HG03159 (cell line): ENCODE measurements at regions not wholly inside any gene's neighbourhood (a gene's known extent, or its start where the extent isn't known, plus 50 kb on each side); places are given as distances from the start of the nearest gene placed in this dataset.

Experiments
- ATAC-seq: cut with Tn5 transposase; IDR thresholded peaks from one replicate; pipeline ENCODE4 v1.9.1; 2021; ENCODE audit warnings: mild to moderate bottlenecking, moderate library complexity; ENCODE audit not compliant: unreplicated experiment

DNA sequence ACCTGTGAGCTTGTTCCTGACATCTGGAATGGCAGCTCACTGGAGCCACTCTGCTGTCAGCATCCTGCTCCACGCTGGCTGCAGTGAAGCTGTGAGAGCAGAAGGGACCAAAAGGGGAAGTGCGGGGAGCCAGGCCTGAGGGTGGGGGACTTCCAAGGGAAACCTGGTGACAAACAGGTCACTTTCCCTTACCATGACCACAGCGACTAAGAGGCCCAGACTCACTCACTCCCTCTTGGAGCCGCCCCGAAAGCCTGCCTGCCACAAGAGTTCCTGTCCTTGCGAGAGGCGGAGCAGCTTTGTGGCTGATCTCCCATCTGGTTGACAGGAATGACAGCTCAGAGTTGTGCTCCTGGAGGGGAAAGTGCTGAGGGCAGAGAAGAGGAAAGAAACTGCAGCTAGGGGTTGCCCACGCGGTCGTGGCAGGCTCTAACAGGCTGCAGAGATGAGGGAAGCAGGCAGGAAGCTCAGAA, 183.8 kb upstream of the NTM start:
- ATAC-seq, result peak; percentile 91

DNA sequence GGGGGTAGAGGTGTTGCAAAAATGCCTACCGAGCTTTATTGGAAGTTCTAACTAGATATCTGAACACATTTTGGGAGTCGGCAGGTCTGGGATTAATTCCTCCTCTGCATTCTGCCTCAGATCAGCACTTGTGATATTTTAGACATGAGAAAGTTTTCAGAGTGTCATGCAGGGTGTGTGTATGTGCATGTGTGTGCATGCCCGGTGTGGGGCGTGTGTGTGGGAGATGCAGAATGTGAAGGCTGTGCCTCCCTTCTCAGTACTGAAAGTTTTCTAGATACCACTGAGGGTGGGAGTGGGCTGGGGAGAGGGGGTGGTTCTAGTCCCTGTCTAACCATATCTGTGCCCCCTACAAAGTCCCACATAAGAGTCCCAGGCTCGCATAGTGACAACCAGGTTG, 180.0 kb upstream of the NTM start:
- ATAC-seq, result no peak

DNA sequence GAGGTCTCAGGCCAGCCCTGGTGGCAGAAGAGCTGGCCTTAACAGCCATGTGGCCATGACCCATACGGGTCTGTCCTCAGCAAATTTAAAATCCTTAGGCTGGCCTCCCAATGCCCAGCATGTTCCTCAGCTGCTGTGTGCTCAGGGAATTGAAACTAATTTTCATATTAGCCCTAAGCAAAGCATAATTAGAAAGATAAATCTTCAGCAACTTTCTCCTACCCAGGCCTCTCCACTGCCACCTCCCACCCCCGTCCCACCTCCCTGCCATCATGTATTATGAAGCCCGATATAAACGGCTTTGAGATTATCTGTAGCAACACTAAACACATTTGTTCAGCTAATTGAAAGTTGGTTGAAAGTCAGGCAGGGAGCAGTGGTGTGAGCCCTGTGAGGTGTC, 178.8 kb upstream of the NTM start:
- no peak for ATAC-seq

DNA sequence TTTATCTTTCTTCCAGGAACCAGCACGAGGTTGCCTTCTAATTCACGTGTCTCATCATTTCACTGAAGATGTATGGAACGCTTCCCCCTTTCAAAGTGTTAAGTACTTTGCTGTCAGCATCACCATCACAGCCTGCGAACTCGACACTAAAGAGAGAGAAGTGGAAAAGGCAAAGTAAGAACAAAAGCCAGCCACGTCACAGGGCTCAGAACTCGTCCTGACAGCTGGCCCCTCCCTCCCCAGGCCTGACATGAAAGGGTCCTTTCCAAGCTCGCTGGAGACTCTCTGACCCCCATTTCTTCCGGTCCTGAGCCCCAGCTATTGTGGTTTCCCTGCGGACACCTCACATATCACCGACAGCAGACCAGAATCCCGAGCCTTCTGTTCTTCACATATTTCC, 177.8 kb upstream of the NTM start:
- no peak for ATAC-seq

DNA sequence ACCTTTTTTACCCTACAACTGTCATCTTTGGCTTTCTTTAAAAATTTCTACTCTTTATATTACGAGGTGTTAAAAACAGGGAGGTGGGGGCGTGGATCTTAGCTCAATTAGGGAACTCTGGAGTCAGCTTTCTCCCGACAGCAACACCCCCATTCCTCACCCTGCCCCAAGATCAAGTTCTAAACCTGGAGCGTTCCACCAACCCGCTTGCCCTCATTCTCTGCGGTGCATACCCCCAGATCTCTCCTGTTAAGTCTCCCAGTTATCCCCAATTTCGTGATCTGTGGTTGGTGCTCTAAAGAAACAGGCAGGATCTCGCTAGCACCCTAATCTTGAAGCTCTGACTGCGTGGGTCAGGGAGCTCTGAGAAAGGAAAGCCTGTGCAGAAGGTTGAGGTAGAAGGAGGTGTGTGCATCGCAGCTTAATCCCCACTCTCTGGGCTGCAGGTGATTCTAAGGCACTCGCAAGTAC, 177.3 kb upstream of the NTM start:
- no peak for ATAC-seq

DNA sequence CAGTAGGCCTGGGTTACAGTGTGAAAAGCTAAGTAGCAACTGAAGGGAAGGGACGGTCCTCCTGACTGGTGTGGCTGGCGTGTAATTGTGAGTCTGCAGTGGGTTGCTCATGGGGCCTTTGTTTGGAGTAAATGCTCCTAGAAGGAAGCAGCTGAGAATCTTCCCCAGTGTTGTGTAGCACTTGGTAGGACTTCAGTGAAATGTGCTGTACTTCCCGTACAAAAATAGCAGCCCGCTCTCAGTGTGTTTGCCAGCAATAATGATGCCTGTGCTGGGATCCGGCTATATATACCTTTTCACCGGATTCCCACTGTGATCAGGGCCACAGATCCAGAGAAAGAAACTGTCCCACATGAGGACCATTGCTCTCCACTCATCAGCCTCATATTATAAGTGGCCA, 175.7 kb upstream of the NTM start:
- ATAC-seq, result no peak

DNA sequence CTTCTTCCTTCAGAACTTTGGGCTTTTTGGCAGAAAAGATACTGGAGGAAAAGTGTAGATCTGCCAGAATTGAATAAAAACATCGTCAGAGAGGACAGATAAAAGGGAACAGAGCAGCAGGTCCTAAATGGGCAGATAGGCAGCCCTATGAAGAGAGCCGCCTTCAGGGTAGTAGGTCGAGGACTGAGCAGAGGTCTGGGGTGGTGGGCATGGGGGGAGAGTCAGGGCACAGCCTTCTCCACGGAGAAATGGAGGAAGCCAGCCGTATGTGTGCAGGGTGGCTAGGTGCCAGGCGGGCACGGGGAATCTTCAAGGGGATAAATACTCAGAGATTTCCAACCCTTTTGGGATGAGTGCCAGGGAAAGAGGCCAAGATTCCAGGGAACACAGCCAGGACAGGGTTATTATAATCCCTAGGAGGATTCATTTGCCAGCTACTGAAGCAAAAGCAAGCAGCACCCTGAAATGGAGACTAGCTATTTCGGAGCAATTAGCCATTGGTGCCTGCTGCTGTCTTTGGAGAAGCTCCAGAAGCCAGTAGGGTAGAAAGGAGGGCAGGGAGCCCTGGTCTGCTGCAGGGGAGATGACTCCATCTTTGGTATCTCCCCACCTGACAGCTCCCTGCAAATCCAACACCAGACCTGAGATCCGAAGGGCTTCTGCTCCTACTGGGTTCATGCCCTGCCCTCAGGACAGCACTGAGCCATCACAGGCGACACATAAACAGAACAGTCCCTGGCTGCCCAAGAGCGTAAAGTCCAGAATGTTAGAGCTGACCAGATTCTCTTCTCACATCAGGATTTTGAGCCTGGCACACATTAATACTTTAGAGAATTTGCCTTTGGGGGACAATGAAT, 174.5 kb upstream of the NTM start:
- no peak for ATAC-seq

DNA sequence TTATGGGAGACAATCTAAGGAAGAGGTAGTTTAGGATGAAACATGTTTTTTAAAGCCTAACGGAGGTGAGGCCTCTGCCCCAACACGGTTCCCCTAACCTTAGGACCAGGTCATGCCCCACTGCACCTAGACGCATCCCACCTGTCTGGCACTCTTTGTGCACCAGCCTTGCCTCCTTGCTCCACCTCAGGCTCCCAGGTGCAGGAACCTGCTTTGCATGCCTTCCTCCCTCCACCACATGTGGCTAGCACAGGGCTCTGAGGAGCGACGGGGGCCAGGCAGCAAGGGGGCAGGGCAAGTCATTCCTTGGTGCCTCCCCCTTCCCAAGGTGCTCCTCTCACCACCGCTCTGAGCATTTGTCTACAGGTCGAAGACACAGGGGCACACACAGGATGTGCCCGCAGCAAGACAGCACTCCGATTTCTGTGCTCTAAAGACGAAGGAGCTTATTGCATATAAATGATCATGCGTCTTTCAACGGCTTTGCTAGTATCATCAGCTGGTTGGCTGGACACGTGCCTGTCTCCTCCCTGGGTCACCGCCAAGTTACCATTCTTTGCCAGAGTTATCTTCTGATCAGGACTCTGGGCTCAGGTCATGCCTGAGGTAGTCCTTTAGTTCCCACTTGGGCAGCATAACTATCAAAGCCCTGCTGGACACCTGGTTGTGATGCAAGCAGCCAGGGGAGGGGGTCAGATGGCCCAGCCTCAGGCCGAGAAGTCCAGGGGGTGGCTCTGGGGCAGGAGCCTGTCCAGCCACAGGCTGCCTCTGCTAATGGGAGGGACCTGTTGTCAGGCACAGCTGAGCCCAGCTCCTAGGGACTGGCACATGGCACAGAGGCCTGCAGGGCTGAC, 172.0 kb upstream of the NTM start:
- ATAC-seq, result no peak

DNA sequence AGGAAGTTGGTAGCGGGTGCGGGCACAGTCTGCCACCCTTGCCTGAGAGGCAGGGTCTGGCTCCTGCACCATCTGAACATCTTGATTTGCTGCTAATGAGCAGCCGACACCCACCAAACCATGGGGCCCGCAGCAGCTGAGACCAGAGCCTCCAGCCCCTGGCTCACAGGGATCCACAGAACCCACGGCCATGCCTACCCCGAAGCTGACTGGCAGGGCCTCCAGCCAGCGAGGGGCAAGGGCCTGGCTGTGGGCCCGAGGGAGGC, 171.5 kb upstream of the NTM start:
- no peak for ATAC-seq

DNA sequence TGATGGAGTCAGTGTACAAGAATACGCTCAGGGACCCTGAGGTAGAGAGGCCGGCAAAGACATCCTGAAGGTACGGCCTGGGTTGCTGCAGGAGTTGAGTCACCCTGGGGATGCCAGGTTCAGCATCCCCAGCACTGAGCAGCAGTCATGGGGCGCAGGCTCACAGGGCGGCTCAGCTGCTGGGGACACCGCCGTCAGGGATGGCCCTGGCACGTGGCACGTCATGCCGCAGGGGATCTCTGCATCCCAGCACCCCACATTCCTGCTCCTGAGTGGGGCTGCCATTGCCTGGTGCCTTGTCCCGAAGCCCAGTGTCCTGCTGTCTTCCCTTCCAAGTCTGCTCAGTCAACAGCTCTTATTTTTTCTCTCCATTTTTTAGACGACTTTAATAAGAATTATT, 168.7 kb upstream of the NTM start:
- no peak for ATAC-seq

DNA sequence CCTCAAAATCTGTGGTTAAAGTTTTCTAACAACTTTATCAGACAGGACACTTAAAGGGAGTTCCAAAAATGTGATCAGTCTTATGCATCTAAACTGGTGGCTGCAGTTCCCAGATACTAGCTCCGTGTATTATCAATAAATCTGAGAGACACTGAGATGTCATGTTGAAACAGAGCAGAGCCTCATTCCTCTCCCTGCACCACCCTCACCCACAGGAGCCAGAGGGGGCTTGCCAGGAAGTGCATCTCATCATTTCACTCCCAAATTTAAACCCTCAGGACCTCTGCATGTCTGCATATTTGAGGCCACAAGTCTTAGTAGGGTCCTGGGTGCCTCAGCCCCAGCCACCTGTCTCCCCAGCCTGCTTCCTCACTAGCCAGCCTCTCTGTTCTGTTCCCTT, 167.4 kb upstream of the NTM start:
- no peak for ATAC-seq

DNA sequence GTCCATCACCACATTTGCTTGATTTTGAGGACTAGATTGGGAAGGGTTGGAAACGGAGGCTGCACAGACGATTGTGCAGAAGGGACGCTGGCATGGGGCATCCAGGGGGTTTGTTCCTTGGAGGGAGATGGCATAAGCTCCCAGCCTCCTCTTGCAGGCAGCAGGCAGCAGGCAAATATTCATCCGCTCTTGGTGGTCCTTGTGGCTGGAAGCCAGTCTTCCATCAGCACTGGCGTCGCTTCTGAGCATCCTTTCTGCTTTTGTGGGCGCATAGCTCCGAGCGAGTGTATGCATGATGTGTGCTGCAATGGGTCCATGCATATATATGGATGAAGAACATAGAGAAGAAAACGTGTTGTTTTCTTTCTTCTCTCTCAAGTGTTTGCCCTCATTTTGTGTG, 166.1 kb upstream of the NTM start:
- ATAC-seq, result no peak

DNA sequence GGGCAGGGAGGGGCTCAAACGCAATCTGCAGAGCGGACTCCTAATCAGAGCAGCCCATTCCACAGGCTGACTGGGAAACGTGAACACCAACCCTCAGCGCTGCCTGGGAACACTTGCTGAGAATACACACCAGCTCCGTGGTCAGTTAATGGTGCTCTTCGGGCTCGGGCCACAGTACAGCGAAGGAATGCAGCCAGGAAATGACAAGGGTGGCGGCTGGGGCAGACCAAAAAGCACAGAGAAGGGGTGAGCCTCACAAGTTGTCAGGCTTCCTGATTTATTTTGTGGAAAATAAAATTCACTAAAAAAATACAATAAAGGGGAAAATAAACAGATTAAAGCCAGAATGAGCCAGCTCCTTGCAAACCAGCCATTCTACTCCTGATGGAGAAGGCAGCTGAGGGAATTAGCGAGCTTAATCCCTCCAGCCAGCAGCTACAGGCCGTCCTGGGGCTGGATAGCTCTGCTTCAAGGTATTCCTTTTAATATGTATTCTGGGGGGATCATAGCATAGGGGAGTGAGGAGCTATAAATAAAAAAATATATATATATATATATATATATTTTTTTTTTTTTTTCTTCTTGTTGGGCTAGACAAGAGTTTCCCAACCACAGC, 165.5 kb upstream of the NTM start:
- ATAC-seq, result no peak

DNA sequence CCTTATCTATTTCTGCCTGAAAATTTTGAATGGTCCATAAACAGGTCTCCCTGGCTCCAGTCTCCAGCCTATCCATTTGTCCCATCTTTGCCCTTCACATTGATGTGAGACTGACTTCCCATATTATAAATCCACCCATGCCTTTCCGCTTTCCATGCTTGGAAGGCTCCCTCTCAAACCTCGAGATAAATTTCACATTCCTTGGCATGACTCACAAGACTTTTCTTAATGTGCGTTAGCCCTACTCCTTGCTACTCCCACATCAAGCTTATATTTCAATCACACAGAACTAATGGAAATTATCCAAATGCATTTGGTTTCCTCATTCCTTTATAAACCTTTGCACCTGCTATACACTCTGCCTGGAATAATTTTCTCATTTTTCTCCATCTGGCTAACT, 163.7 kb upstream of the NTM start:
- ATAC-seq, result no peak

DNA sequence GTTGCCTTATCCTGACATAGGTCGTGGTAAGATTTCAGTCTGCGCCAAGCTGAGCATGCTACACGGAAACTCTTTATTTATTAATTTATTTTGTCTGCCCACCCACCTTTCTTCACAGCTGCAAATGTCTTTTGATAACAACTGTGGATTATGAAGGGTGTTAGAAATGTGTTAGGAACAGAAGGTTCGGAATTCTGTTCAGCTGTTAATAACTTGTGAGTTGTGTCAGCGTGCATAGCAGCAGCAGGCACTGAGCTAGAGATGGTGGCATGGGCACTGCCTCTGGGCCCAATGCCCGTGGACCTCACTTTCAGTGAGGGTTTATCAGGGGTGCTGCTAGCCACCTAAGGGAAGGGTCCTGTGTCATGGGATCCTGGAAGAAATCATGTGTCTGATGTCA, 162.5 kb upstream of the NTM start:
- ATAC-seq, result no peak

DNA sequence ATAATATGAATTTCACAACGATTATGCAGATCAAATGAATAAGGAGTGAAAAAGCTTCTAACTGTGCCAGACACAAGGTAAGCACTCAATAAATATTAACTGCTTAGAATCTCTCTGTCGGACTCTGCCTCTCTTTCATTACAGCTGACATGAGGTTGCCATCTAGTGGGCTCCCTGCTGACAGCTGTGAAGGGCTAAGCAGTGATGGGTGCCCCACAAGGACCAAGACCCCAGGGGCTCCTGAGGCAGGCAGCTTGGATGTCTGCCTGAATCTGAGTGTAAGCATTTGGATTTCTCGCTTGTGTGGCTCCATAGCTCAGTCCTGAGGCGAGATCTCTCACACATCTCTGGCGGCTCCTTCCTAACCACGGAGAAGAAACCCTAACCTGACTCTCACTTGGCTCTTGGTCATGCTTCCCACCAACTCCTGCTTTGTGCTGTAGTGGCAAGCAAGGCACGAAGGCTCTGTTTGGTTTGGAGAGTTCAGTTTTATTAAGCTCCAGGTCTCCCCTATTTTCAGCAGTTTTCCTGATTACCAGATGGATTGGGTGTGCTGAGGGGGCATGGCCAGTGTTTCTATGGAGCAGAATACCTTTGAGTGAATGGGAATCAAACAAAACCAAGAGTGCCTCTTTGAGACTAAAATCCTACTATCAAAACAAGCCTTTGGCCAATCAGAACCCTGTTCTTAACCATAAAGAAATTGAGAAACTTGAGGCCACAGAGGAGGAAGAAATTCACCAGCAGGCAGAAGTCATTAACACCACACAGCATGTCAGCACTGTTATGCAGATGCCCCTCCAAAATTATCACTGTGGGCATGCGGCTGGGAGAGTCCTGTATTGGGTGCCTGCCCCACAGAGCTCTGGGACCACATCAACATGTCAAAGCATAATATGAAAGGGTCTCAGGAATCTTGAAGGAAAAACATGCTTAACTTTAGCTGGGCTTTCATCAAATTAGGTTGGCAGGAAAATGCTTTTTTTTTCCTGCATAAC, 152.8 kb upstream of the NTM start:
- ATAC-seq, result no peak

DNA sequence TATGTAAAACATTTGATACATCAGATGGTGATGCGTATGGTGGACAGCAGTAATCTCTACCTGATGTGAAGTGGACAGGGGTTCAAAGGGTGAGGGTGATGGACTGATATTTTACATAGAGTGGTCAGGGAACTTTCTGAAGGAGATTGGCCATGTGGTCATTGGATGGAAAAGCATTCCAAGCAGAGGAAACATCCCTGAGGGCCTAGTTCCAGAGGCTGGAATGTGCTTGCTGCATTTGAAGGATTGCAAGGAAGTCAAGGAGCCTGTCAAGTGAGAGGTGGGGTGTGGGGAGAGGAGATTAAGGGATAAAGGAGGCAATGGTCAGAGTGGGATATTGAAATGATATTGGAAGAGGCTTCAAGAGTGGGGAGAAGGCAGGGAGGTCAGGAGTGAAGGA, 151.9 kb upstream of the NTM start:
- ATAC-seq, result no peak

DNA sequence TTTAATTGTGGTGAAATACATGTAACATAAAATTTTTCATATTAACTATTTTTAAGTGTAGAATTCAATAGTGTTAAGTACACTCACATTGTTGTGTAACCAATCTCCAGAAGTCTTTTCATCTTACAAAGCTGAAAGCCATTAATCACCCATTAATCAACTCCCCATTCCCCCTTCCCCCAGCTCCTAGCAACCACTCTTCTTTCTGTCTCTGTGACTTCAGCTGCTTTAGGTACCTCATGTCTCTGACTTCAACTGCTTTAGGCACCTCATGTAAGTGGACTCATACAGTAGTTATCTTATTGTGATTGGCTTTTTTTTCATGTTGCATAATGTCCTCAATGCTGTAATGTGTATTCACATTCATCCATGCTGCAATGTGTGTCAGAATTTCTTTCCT, 150.8 kb upstream of the NTM start:
- no peak for ATAC-seq

DNA sequence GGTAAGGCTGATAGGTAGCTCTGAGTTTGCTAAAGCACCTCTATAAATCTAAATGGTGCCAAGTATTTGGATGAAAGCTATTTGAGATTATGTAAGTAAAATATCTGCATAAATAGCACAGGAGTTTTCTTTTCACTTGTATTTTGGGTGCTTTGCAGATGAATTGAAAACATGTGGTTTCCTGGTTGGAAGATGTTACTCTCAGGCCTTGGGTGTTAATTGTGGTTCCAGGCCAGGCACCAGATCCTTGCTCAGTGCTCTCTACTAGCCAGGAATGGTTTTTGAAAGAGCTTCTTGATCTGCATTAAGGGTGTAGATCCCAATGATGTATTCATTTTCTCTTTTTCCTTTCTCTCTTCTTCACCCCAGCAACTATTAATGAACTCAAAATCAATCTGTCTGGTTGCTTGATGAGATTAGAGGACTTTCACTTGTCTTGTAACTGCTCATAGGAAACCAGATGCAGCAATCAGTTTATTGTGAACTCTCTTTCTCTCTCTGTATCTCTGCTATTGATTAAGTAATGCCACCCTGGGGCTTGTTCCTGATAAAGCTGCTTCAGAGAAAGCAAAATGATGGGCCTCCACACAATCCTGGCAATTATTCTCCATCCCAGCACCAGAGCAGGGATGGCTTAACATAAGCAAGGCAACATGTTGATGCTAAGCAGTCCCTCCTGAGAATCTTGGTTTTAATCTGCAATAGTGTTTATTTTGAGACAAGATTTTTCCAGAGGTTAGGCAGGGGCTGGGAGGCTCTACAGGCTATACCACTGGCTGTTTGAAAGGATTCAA, 147.0 kb upstream of the NTM start:
- no peak for ATAC-seq

DNA sequence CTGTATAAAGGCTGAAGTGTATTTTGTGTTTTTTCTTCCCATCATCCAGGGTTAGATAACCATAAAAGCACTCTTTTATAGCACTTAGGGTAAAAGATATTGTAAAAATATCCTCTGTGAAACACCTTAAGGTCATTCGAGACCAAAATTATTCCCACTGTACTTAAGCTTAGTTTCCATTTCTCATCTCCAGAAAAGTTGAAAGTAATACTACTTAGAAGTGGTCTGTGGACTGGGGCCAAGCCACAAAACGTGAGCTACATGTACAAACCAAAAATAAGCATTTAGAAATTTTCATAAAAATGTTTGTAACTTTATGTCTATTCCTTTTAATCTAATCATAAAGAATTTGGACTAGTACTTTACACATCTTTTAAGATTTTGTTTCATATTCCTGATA, 142.0 kb upstream of the NTM start:
- ATAC-seq, result no peak
